GM12878 (cell line): ENCODE measurements at regions not wholly inside any gene's neighbourhood (a gene's known extent, or its start where the extent isn't known, plus 50 kb on each side); places are given as distances from the start of the nearest gene placed in this dataset.

ENCODE experiments used
- ATAC-seq: fragments of 200-7000 bp; cut with Tn5 transposase; 3 replicates; pipeline ENCODE4 v1.9.1; 2020; ENCODE audit warnings: mild to moderate bottlenecking, moderate library complexity
- BruUV-seq: library from RNA; stranded (reverse); fragments of 400-500 nt; replicated peaks from 2 replicates; lab custom pipeline; 2021; lab: Mats Ljungman, UMichigan
- CTCF ChIA-PET: fragments of 300-600 bp; sonication (Branson Sonifier 250); formaldehyde crosslinking; extraction: SDS; loops from one replicate; lab custom pipeline; 2021; ENCODE audit warnings: inconsistent platforms; lab: Yijun Ruan, JAX
- POLR2A ChIA-PET: fragments of 350-600 bp; formaldehyde crosslinking; extraction: SDS; loops from one replicate; lab custom pipeline; 2021; ENCODE audit warnings: inconsistent platforms; lab: Charles Lee
- RAD21 ChIA-PET: fragments of 300-600 bp; sonication (Branson Sonifier 250); formaldehyde crosslinking; loops from one replicate; lab custom pipeline; 2023; ENCODE audit warnings: antibody characterized with exemption; ENCODE audit not compliant: unreplicated experiment; lab: Charles Lee
- SMC1A ChIA-PET: fragments of 300-600 bp; sonication (Branson Sonifier 250); formaldehyde crosslinking; loops from one replicate; lab custom pipeline; 2023; ENCODE audit not compliant: unreplicated experiment, uncharacterized antibody; lab: Charles Lee
- DNase-seq: peaks from one replicate; pipeline ENCODE4 v3.0.0-alpha.2; 2011; ENCODE audit warnings: low read depth, low spot score
- FAIRE-seq: peaks from 3 replicates; lab custom pipeline; 2011; peaks lifted over from hg19 to GRCh38; lab: Jason Lieb, UNC
- H2AFZ ChIP-seq: 2 replicates; pipeline ENCODE4 v1.6.0; 2011; ENCODE audit warnings: low read depth, low read length, control low read depth; ENCODE audit not compliant: control insufficient read depth
- H3K27ac ChIP-seq: 2 replicates; pipeline ENCODE4 v1.5.1; 2011; ENCODE audit warnings: control low read depth; ENCODE audit not compliant: control insufficient read depth, insufficient read depth
- H3K27me3 ChIP-seq, 2 experiments: replicated peaks in 1 of 2; 2 replicates each; pipeline versions ENCODE4 v1.6.0 to v1.6.1; 2011; ENCODE audit warnings: low read length in 1 of 2; ENCODE audit not compliant: control insufficient read depth in 2 of 2, insufficient read depth in 2 of 2
- H3K36me3 ChIP-seq, 2 experiments: 2 replicates each; pipeline ENCODE4 v1.5.1; 2011; ENCODE audit warnings: low read length in 1 of 2; ENCODE audit not compliant: control insufficient read depth in 2 of 2, insufficient read depth in 2 of 2
- H3K4me1 ChIP-seq: 2 replicates; pipeline ENCODE4 v1.6.1; 2011; ENCODE audit warnings: mild to moderate bottlenecking, low read length, moderate library complexity, mixed read lengths; ENCODE audit not compliant: control insufficient read depth, insufficient read depth
- H3K4me2 ChIP-seq: 2 replicates; pipeline ENCODE4 v1.6.0; 2011; ENCODE audit warnings: control low read depth; ENCODE audit not compliant: control insufficient read depth, insufficient read depth
- H3K4me3 ChIP-seq: fragments of 200-600 bp; sonication (generic); 2 replicates; pipeline ENCODE4 v1.5.1; 2016
- H3K79me2 ChIP-seq: 2 replicates; pipeline ENCODE4 v1.6.0; 2011; ENCODE audit warnings: low read length; ENCODE audit not compliant: control insufficient read depth, insufficient read depth
- H3K9ac ChIP-seq: 2 replicates; pipeline ENCODE4 v1.8.0; 2011; ENCODE audit warnings: low read length, control low read depth, mixed read lengths; ENCODE audit not compliant: control insufficient read depth, insufficient read depth
- H3K9me3 ChIP-seq: replicated peaks from 3 replicates; pipeline ENCODE4 v1.5.1; 2011; ENCODE audit warnings: mild to moderate bottlenecking, low read length; ENCODE audit not compliant: control insufficient read depth, insufficient read depth
- H4K20me1 ChIP-seq: 2 replicates; pipeline ENCODE4 v1.6.0; 2011; ENCODE audit not compliant: control insufficient read depth, insufficient read depth
- CHD4 ChIP-seq: fragments of 200-600 bp; sonication (generic); IDR thresholded peaks from 2 replicates; pipeline ENCODE4 v1.6.1; 2016; ENCODE audit warnings: mild to moderate bottlenecking
- EGR1 ChIP-seq, 2 experiments: IDR thresholded peaks; 1 replicate in 1 of 2; 2 replicates in 1 of 2; pipeline ENCODE4 v1.6.1; 2011 to 2012; ENCODE audit warnings: low read depth in 2 of 2, low read length in 2 of 2, borderline replicate concordance in 1 of 2, mild to moderate bottlenecking in 1 of 2, moderate library complexity in 1 of 2
- KLF5 ChIP-seq: fragments of 450-650 bp; IDR thresholded peaks from 2 replicates; pipeline ENCODE4 v1.6.1; 2014; ENCODE audit warnings: mild to moderate bottlenecking; ENCODE audit not compliant: partially characterized antibody
- POU2F2 ChIP-seq: IDR thresholded peaks from 3 replicates; pipeline ENCODE4 v1.6.1; 2011; ENCODE audit warnings: low read depth, mild to moderate bottlenecking, low read length, borderline replicate concordance
- RBBP5 ChIP-seq: fragments of 200-600 bp; sonication (generic); conservative IDR thresholded peaks from 2 replicates; pipeline ENCODE4 v1.6.1; 2016
- SPI1 ChIP-seq: IDR thresholded peaks from 2 replicates; pipeline ENCODE4 v1.6.1; 2011; ENCODE audit warnings: low read depth, mild to moderate bottlenecking, low read length, moderate library complexity, borderline replicate concordance; ENCODE audit not compliant: insufficient read depth
- SUPT20H ChIP-seq: IDR thresholded peaks from 2 replicates; pipeline ENCODE4 v1.6.1; 2011; ENCODE audit warnings: low read depth, mild to moderate bottlenecking, low read length, moderate library complexity, borderline replicate concordance; ENCODE audit not compliant: control insufficient read depth
- ZNF217 ChIP-seq: fragments of 450-650 bp; IDR thresholded peaks from 2 replicates; pipeline ENCODE4 v1.6.1; 2017; ENCODE audit warnings: antibody characterized with exemption, mild to moderate bottlenecking
- WGBS: methylation state at CpG from one replicate; pipeline ENCODE4 v1.1.6; 2016; ENCODE audit warnings: low lambda C conversion rate; ENCODE audit not compliant: insufficient replicate concordance, insufficient coverage; ENCODE audit errors: missing lambda C conversion rate; 5-methylcytosine and 5-hydroxymethylcytosine counted together
- in situ Hi-C: fragments of 300-500 bp; cut with MboI; formaldehyde crosslinking; loops from 9 replicates; pipeline ENCODE4 v1.14.3; 2018; ENCODE audit warnings: mixed read lengths
- intact Hi-C: fragments of 100-400 bp; cut with micrococcal nuclease; formaldehyde crosslinking; loops from one replicate; pipeline ENCODE4 v1.14.2; 2022; ENCODE audit not compliant: unreplicated experiment
- TF ChIP-seq, protein P1 (sequence below): fragments of 450-650 bp; IDR thresholded peaks from 2 replicates; pipeline ENCODE4 v1.6.1; 2017; ENCODE audit warnings: antibody characterized with exemption, mild to moderate bottlenecking, moderate library complexity
- TF ChIP-seq, protein P2 (sequence below), 3 experiments: IDR thresholded peaks in 2 of 3; conservative IDR thresholded peaks in 1 of 3; 2 replicates each; pipeline ENCODE4 v1.5.1; 2011; ENCODE audit warnings: low read depth in 3 of 3, low read length in 3 of 3, mild to moderate bottlenecking in 3 of 3, control low read depth in 2 of 3, moderate library complexity in 2 of 3, inconsistent platforms in 1 of 3, mixed read lengths in 1 of 3; ENCODE audit not compliant: control insufficient read depth in 2 of 3, insufficient read depth in 1 of 3; ENCODE audit errors: extremely low read depth in 1 of 3

GRCh38 chr1:238537641-238538040 lies 646.9 kb upstream of the ZP4 start:
- CTCF ChIA-PET: no interaction called here
- no peak for TF ChIP-seq RBBP5
- TF ChIP-seq, protein P1, sequence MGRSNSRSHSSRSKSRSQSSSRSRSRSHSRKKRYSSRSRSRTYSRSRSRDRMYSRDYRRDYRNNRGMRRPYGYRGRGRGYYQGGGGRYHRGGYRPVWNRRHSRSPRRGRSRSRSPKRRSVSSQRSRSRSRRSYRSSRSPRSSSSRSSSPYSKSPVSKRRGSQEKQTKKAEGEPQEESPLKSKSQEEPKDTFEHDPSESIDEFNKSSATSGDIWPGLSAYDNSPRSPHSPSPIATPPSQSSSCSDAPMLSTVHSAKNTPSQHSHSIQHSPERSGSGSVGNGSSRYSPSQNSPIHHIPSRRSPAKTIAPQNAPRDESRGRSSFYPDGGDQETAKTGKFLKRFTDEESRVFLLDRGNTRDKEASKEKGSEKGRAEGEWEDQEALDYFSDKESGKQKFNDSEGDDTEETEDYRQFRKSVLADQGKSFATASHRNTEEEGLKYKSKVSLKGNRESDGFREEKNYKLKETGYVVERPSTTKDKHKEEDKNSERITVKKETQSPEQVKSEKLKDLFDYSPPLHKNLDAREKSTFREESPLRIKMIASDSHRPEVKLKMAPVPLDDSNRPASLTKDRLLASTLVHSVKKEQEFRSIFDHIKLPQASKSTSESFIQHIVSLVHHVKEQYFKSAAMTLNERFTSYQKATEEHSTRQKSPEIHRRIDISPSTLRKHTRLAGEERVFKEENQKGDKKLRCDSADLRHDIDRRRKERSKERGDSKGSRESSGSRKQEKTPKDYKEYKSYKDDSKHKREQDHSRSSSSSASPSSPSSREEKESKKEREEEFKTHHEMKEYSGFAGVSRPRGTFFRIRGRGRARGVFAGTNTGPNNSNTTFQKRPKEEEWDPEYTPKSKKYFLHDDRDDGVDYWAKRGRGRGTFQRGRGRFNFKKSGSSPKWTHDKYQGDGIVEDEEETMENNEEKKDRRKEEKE: no peak
- TF ChIP-seq CHD4: no peak
- TF ChIP-seq SUPT20H: no peak
- no peak for TF ChIP-seq POU2F2
- TF ChIP-seq, protein P2, sequence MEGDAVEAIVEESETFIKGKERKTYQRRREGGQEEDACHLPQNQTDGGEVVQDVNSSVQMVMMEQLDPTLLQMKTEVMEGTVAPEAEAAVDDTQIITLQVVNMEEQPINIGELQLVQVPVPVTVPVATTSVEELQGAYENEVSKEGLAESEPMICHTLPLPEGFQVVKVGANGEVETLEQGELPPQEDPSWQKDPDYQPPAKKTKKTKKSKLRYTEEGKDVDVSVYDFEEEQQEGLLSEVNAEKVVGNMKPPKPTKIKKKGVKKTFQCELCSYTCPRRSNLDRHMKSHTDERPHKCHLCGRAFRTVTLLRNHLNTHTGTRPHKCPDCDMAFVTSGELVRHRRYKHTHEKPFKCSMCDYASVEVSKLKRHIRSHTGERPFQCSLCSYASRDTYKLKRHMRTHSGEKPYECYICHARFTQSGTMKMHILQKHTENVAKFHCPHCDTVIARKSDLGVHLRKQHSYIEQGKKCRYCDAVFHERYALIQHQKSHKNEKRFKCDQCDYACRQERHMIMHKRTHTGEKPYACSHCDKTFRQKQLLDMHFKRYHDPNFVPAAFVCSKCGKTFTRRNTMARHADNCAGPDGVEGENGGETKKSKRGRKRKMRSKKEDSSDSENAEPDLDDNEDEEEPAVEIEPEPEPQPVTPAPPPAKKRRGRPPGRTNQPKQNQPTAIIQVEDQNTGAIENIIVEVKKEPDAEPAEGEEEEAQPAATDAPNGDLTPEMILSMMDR (IDR thresholded peaks at IDR 0.05 in 2 of 3, conservative IDR thresholded peaks at IDR 0.05 in 1 of 3; ENCODE audit: control insufficient read depth in 2 of 3, extremely low read depth in 1 of 3, insufficient read depth in 1 of 3, low read depth in 3 of 3, low read length in 3 of 3): no peak
- TF ChIP-seq KLF5: no peak
- no peak for TF ChIP-seq ZNF217
- TF ChIP-seq SPI1: no peak
- no peak for TF ChIP-seq EGR1 (IDR thresholded peaks at IDR 0.05; ENCODE audit: borderline replicate concordance in 1 of 2, low read depth in 2 of 2, low read length in 2 of 2)
- in situ Hi-C loops: no loop called here

More at GRCh38 chr1:238537641-238538040, 646.9 kb upstream of the ZP4 start:
- RAD21 ChIA-PET: no interaction called here
- ATAC-seq (no peak), FAIRE-seq (no peak), DNase-seq (no peak)
- Histone ChIP-seq H3K9me3 (no peaks in the 10 kb centered on the region), H3K9ac (no peak overlapping the region), H3K4me2 (no peak overlapping the region), H3K27me3 (no peaks in the 10 kb centered on the region), H3K36me3 (no peaks in the 10 kb centered on the region), H2AFZ (no peak overlapping the region), H4K20me1 (no peaks in the 10 kb centered on the region), H3K27ac (no peak overlapping the region), H3K4me3 (no peak overlapping the region), H3K79me2 (no peaks in the 10 kb centered on the region), H3K4me1 (no peaks in the 10 kb centered on the region)
- WGBS: 31% methylated on average over 3 of the region's 3 CpGs
- SMC1A ChIA-PET: no interaction called here
- intact Hi-C loops: no loop called here
- POLR2A ChIA-PET: no interaction called here
- BruUV-seq: no TSS peak
